Lower lobe of right lung (tissue), 2 donors: ENCODE measurements at regions not wholly inside any gene's neighbourhood (a gene's known extent, or its start where the extent isn't known, plus 50 kb on each side); places are given as distances from the start of the nearest gene placed in this dataset.

Experiments
- ATAC-seq, 2 donors: fragments of 200-7000 bp; cut with Tn5 transposase; one replicate each; pipeline ENCODE4 v1.9.1; 2020 to 2022; ENCODE audit warnings: mild to moderate bottlenecking in 2 of 2, moderate library complexity in 2 of 2
- DNase-seq: peaks from one replicate; pipeline ENCODE4 v3.0.0-alpha.2; 2020
- H3K27ac ChIP-seq: fragments of 200-600 bp; one replicate; pipeline ENCODE4 v1.8.0; 2022
- H3K27me3 ChIP-seq: fragments of 200-600 bp; one replicate; pipeline ENCODE4 v1.8.0; 2022; ENCODE audit warnings: low read depth
- H3K36me3 ChIP-seq: fragments of 200-600 bp; one replicate; pipeline ENCODE4 v1.8.0; 2022; ENCODE audit warnings: mild to moderate bottlenecking
- H3K4me1 ChIP-seq: fragments of 200-600 bp; one replicate; pipeline ENCODE4 v1.8.0; 2022
- H3K4me3 ChIP-seq: fragments of 200-600 bp; one replicate; pipeline ENCODE4 v1.8.0; 2022; ENCODE audit warnings: mild to moderate bottlenecking
- H3K9me3 ChIP-seq: fragments of 200-600 bp; one replicate; pipeline ENCODE4 v1.8.0; 2022
- CTCF ChIP-seq: fragments of 200-600 bp; IDR thresholded peaks from one replicate; pipeline ENCODE4 v1.8.0; 2022; ENCODE audit warnings: antibody characterized with exemption, mild to moderate bottlenecking
- intact Hi-C: fragments of 100-400 bp; cut with DNase I; formaldehyde crosslinking; loops from one replicate; pipeline ENCODE4 v1.11.0; 2022
- donor health status: DM: no; HTN: yes; CAD: no; lungs with severe emphysema.

- no peak for ATAC-seq
- no peak for DNase-seq
- TF ChIP-seq CTCF: no peak
- Histone ChIP-seq H3K4me3 (no peak overlapping the region), H3K4me1 (no peaks in the 10 kb centered on the region), H3K36me3 (no peaks in the 10 kb centered on the region), H3K27me3 (no peaks in the 10 kb centered on the region), H3K9me3 (peaks cover 12% of the 10 kb centered on the region), H3K27ac (no peak overlapping the region)
- intact Hi-C loops: no loop called here
Observed at GRCh38 chr10:52666931-52667330, 105.7 kb downstream of the MBL2 start.

GRCh38 chr10:52668024-52668423 is 104.6 kb downstream of the MBL2 start:
- H3K27ac ChIP-seq: no peak overlapping the region
- H3K27me3 ChIP-seq: no peaks in the 10 kb centered on the region
- intact Hi-C loops: no loop called here
- ATAC-seq (no peak), DNase-seq (no peak)
- H3K4me1 ChIP-seq: no peaks in the 10 kb centered on the region
- H3K4me3 ChIP-seq: no peak overlapping the region
- H3K36me3 ChIP-seq: no peaks in the 10 kb centered on the region
- peaks cover 12% of the 10 kb centered on the region for H3K9me3 ChIP-seq
- no peak for TF ChIP-seq CTCF

GRCh38 chr10:52672880-52673279 is 99.7 kb downstream of the MBL2 start:
- H3K9me3 ChIP-seq: no peaks in the 10 kb centered on the region
- no peak overlapping the region for H3K4me3 ChIP-seq
- H3K4me1 ChIP-seq: no peaks in the 10 kb centered on the region
- intact Hi-C loops: no loop called here
- ATAC-seq (no peak), DNase-seq (no peak)
- no peaks in the 10 kb centered on the region for H3K27me3 ChIP-seq
- no peak overlapping the region for H3K27ac ChIP-seq
- H3K36me3 ChIP-seq: no peaks in the 10 kb centered on the region
- no peak for TF ChIP-seq CTCF

- ATAC-seq (no peak), DNase-seq (no peak)
- no peak overlapping the region for H3K4me3 ChIP-seq
- H3K4me1 ChIP-seq: no peaks in the 10 kb centered on the region
- H3K36me3 ChIP-seq: no peaks in the 10 kb centered on the region
- no peaks in the 10 kb centered on the region for H3K9me3 ChIP-seq
- H3K27ac ChIP-seq: no peak overlapping the region
- intact Hi-C loops: no loop called here
- H3K27me3 ChIP-seq: no peaks in the 10 kb centered on the region
- TF ChIP-seq CTCF: no peak
Observed at GRCh38 chr10:52673468-52673867, 99.1 kb downstream of the MBL2 start.

GRCh38 chr10:52674474-52674873 is 98.1 kb downstream of the MBL2 start:
- H3K27me3 ChIP-seq: no peaks in the 10 kb centered on the region
- intact Hi-C loops: no loop called here
- no peak overlapping the region for H3K4me3 ChIP-seq
- no peak for DNase-seq
- no peak for TF ChIP-seq CTCF
- H3K4me1 ChIP-seq: no peaks in the 10 kb centered on the region
- no peaks in the 10 kb centered on the region for H3K9me3 ChIP-seq
- H3K36me3 ChIP-seq: no peaks in the 10 kb centered on the region
- no peak for ATAC-seq
- no peak overlapping the region for H3K27ac ChIP-seq

- no peaks in the 10 kb centered on the region for H3K27me3 ChIP-seq
- H3K9me3 ChIP-seq: no peaks in the 10 kb centered on the region
- intact Hi-C loops: no loop called here
- no peak for DNase-seq
- no peaks in the 10 kb centered on the region for H3K36me3 ChIP-seq
- no peak overlapping the region for H3K4me3 ChIP-seq
- H3K4me1 ChIP-seq: no peaks in the 10 kb centered on the region
- TF ChIP-seq CTCF: no peak
- H3K27ac ChIP-seq: no peak overlapping the region
- no peak for ATAC-seq
Observed at GRCh38 chr10:52677086-52677485, 95.5 kb downstream of the MBL2 start.
